ENCODE measurements at regions not wholly inside any gene's neighbourhood (a gene's known extent, or its start where the extent isn't known, plus 50 kb on each side); places are given as distances from the start of the nearest gene placed in this dataset.
"Not testable (repeated sequence)": the region's sequence is repeated elsewhere in the genome, so short reads cannot be mapped to it uniquely, and the experiment has no call there.

GRCh38 chr2:121818546-121818945 is 63.1 kb downstream of the TSN start:
- no peak for DNase-seq (ENCODE audit: low read depth)

- DNase-seq (ENCODE audit: low read depth) = no peak
Observed at GRCh38 chr2:121819846-121820245, 64.4 kb downstream of the TSN start.

GRCh38 chr2:121821476-121822158 is 66.2 kb downstream of the TSN start:
- no peak for DNase-seq (ENCODE audit: low read depth)

DNA sequence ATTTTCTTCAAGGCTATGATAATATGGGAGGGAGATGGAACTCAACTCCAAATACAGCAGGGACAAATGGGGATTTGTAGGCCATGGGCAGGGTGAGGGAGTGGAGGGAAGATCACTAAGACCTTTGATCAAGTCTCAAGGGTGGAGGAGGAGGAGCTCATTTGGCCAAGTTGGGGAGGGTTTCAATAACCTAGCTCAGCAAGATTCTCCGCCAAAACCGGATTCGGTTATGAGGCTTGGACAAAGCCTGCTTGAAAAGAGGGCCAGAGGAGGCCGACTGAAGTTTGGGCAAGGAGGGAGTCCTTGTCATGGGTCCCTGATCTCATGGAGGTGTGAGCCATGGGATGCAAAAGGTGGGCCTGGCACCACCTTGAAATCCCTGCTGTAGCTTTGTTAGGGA is 68.8 kb downstream of the TSN start:
- DNase-seq (ENCODE audit: low read depth) = no peak

GRCh38 chr2:121825003-121825950 is 69.8 kb downstream of the TSN start:
- no peak for DNase-seq (ENCODE audit: low read depth)

DNA sequence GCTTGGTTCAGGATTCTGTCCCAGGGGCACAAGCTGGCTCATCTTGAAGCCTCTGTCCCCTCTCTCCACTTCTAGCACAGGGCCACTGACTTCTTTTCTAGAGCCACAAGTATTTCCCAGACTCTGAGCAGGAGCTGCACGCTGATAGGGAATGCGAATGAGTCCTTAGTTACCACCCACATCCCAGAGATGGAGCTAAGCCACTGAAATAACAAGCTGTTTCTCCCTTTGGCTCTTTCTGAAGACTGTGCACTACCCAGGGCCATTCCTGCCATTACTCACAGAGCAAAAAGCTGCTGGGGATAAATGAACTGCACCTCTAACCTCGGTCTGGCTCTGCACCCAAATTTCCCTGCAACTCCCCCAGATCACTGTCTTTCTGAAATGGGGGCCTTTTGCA is 70.6 kb downstream of the TSN start:
- DNase-seq (ENCODE audit: low read depth) = no peak

GRCh38 chr2:121828281-121828731 is 72.9 kb downstream of the TSN start:
- DNase-seq (ENCODE audit: low read depth) = no peak

DNA sequence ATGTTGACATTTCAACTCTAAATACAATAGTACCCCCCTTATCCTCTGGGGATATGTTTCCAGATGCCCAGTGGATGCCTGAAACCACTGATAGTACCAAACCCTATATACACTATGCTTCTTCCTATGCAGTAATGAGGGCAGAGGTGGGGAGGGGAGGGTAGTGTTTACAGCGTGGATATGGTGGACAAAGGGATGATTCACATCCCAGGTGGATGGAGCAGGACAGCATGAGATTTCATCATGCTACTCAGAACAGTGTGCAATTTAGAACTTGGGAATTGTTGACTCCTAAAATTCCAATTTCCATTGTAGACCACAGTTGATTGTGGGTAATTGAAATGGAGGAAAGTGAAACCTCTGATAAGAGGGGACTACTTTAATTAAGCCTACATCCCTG is 75.4 kb downstream of the TSN start:
- DNase-seq (ENCODE audit: low read depth) = no peak

DNA sequence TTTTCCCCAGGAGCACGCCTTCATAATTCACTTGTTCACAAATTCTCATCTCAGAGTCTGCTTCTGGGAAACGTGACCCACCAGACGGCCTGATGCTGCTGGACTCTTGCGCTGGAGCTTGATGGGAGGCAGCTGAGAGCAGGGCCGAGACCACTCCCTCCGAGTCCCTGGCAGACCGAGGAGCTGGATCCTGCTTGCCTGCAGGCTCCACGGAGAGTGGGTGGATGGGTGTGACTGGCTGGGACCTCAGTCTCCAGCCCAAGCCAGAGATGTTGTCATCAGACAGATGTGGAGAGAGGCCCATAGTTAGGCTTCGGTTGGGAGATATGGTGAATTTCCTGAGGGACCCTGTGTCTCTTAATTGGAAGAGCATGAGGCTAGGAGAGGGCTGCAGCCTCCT is 76.4 kb downstream of the TSN start:
- DNase-seq (ENCODE audit: low read depth) = no peak

DNA sequence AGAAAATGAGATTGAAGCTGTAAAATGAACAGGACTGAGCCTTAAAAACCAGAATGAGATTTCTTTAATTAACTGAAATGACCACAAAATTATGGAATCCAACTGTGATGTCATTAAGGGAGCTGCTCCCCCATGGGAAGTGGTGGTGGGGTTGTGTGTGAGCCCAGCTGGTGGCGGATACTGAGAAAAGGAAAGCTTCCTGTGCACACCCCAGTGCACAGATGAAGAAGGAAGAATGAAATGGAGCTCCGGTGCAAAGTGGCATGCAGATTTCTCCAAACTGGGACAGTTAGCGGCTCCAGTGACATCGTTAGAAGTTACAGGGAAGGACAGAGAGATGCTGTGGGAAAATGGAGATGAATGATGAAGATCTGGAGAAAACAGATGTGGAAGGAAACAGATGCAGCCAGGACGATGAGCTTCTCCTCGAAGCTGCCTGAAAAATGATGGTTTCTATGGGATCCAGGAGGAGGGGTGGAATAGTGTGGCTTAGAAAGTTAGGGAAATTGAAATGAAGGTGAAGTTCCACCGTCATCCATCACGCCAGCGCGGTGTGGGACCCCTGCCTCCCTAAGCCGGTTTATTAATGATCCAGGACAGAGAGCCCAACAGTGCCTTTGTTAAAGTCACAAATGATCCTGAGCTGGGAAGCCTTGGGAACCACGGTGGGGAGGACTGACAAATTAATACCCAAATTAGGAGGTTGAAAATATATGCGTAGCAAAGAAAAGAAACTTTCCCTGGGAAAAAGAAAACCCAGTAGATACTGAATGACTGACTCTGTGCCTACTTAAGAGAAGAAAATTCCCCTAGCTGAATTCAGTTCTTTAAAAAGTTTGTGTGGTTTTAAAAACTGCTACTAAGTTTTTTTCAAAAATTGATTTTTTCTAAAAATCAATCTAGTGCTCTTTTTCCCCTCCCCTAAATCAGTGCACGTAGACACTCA is 77.2 kb downstream of the TSN start:
- DNase-seq (ENCODE audit: low read depth) = no peak

DNA sequence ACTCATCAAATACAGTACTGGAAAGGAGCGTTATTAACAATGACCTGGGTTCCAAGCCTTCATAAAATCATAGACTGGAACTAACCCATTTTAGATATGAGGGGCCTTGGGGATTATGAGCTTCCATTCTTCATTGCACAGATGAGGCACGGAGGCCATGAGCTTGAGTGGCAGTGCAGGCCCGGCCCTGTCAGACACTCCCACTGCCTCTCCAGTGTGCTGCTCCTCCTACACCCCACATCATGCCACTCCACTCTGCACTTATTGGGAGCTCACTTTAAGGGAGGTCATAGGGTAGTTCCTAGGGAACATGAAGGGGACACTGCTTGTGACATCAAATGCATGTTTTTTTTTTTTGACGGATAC is 77.9 kb downstream of the TSN start:
- no peak for DNase-seq (ENCODE audit: low read depth)

DNA sequence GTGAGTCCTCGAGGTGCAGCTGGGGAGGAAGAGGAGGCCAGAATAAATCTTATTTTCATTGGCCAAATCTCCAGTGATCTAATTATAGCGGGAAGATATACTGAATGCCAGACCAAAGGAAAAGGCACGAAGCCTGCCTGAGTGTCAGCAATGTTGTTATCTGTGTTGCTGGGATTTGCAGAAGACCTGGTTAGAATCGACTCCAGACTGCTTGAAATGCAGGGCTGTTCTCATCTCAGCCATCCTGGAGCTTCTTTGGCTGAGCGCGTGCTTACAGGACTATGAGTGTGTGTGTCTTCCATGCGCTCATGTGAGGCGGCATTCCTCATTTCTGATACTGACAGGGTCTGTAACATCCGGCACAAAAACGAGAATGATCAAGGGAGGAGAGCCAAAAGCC is 81.2 kb downstream of the TSN start:
- DNase-seq (ENCODE audit: low read depth) = no peak

DNA sequence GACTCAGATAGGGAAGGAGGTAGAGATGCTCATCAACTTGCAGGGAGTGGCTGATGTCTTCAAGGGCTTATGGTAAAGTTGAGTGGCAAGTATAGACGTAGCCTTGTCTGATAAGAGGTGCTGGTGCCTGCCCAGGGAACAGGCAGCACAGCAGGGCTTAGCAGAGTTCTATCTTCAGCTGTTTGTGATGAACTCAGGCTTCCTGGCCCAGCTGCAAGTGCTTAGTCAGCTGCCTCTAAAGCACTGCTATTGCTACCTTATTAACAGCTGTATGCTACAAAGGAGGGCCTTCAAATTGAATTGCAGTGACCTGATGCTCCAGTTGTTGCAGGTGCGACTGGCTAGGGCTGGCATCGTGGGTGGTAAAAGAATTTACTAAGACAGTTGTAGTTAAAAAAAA is 82.1 kb downstream of the TSN start:
- DNase-seq (ENCODE audit: low read depth) = no peak

DNA sequence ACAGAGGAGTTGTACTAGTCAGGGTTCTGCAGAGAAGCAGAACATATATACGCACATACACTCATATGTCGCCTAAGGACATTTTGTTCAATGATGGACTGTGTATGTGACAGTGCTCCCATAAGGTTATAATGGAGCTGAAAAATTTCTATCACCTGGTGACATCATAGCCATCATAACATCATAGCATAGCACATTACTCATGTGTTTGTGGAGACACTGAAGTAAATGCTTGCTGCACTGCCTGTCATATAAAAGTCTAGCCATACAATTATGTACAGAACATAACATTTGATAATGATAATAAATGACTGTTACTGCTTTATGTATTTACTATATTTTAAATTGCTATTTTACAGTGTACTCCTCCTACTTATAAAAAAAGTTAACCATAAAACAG is 83.1 kb downstream of the TSN start:
- no peak for DNase-seq (ENCODE audit: low read depth)

DNA sequence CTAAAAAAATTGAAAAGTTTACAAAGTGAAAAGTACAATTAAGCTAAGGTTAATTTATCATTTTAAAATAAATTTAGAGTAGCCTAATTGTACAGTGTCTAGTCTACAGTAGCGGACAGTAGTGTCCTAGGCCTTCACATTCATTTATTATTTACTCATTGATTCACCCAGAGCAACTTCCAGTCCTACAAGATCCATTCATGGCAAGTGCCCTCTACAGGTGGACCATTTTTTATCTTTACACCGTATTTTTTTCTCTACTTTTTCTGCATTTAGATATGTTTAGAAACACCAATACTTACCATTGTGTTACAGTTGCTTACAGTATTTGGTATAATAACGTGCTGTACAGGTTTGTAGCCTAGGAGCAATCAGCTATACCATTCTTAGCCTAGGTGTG is 84.1 kb downstream of the TSN start:
- DNase-seq (ENCODE audit: low read depth) = no peak

DNA sequence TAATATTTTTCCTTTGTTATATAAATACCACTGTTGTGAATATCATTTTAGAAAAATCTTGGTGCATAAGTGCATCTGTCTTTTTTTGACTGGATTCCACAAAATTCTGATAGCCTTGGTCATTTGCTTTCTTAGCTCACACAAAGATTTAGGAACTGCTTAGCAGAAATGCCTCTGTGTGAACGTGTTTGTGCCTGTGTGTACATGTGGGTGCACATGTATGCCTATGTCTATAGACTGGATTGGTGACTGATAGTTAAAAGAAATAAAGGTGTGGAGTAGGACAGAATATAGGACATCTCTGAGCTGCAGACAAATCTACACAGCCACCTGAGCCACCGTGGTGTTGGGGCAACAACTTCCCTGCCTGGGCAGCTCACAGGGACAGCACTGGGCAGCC is 93.8 kb downstream of the TSN start:
- DNase-seq (ENCODE audit: low read depth) = no peak

- DNase-seq (ENCODE audit: low read depth) = not testable (repeated sequence)
Observed at GRCh38 chr2:121853149-121853548, 97.7 kb downstream of the TSN start.

GRCh38 chr2:121855510-121855909 is 100.1 kb downstream of the TSN start:
- no peak for DNase-seq (ENCODE audit: low read depth)

DNA sequence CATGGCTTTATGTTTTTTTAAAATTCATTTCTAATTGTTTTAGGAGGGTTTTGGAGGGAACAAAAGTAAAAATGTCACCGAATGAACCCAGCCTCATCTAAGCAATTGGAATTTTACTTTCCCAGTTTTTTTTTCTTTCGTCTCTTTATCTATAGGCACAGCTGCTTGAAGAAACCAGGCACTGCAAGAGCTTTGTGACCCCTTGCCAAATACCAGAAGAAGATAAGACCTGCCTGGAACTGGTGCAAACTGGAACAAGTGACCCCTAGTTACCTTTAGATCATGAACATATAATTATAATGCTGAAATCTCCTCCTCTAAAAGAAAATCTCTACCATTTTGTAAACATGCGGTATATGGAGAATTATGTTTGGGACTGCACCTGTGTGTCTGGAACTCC is 100.9 kb downstream of the TSN start:
- DNase-seq (ENCODE audit: low read depth) = no peak

DNA sequence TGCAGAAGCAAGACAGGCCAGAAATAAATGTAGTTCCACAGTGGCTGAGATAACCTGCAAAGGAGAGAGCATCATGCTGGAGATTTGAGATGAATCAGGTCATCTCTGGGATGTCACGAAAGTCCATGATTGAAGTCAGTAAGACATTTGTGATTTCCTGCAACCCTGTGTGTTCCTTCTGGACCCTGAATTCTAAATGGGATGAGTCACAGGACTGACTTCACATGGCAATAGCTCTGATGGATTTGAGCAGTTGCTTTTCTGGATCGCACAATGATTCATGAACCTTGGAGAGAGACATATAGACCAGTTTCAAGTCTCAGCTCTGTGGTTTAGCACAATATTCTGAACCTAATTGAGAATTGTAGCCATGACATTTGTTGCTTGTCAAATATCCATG is 102.9 kb downstream of the TSN start:
- no peak for DNase-seq (ENCODE audit: low read depth)

DNA sequence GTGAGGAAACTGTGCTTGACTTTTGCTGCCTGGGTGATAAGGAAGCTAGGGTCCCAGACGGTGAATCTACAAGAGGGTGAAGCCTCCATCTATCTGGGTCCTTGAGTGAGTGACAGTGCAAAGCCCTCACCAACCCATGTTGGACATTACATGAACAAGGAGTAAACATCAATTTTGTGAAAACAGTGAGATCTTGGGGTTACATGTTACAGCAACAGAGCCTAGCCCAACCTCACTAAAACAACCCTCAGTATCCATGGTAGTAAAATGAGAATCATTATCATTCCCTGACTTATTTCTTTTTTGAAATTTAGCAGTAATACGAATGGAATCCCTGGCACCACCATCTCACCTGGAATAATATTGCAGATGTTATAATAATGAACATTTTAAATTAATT is 103.4 kb downstream of the TSN start:
- no peak for DNase-seq (ENCODE audit: low read depth)

- DNase-seq (ENCODE audit: low read depth) = no peak
Observed at GRCh38 chr2:121860033-121860757, 104.7 kb downstream of the TSN start.

Measured in stimulated activated CD4-positive, alpha-beta T cell treated with anti-CD3 and anti-CD28 coated beads, Interleukin-2, amount 100 ng/mL, for 4 hours (primary cell).